D721Med (cell line): ENCODE measurements at regions not wholly inside any gene's neighbourhood (a gene's known extent, or its start where the extent isn't known, plus 50 kb on each side); places are given as distances from the start of the nearest gene placed in this dataset.

Source experiments
- DNase-seq: peaks from one replicate; pipeline ENCODE4 v3.0.0; 2011; ENCODE audit warnings: low spot score; ENCODE audit not compliant: insufficient read length
- FAIRE-seq: peaks from 2 replicates; lab custom pipeline; 2011; peaks lifted over from hg19 to GRCh38; lab: Jason Lieb, UNC
- CTCF ChIP-seq: IDR thresholded peaks from 2 replicates; pipeline ENCODE4 v1.5.1; 2012; ENCODE audit warnings: mild to moderate bottlenecking, control low read depth; ENCODE audit not compliant: insufficient read depth; ENCODE audit errors: missing control alignments

DNA sequence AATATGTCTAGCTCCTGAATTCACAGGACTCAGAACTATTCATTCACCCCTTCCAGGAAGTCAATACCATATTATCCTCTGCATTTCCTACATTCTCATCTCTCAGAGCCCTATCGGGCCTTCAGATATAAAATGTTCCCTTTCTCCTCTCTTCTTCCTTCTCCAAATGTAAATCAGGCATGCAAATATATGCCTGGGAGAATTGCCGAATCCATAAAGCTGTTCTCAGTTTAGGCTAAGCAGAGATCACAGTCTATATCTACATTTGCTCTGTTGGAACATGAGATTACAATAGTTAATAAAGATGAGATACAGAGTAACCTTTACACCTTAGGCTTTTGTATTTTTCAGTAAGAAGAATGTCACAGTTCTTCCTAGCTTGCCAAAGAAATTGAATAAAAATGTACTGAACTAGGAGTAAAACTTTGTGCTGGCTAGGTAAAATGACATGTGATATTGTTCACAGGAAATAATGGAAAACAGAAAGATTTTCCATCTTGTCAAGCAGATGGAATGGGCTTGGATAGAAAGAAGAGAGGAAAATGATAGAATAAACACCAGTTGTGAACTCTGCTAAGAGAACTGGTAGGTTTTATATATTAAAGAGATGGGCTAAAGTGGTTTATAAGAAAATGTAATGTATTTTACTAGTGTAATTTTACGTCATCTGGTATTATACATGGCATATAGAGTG lies 161.5 kb downstream of the NRIP1 start:
- FAIRE-seq (no peak), DNase-seq (no peak)
- TF ChIP-seq CTCF, result no peak

DNA sequence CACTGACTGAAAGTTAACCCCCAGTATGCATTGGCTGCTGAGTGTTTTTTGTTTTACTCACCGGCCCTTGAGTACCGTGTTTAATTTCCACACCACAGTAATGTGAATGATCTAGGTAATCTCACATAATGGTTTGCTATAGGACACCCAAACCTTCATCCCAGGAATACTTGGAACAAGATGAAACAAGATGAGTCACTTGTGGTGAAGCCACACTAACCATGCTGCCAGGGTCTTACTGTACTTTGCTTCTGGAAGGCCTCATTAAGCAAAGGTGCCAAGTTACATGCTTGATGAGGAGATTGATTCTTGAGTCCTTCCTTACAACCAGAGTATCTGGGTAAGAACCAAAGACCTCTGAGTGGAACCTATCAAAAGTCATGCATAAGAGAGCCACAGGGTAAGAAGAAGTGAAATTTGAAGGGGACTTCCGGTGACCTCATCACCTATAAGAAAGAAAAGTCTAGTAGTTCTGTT lies 163.3 kb downstream of the NRIP1 start:
- TF ChIP-seq CTCF, result no peak
- FAIRE-seq (no peak), DNase-seq (no peak)

- DNase-seq (no peak), FAIRE-seq (no peak)
- TF ChIP-seq CTCF, result no peak
These were observed 164.2 kb downstream of the NRIP1 start for GRCh38 chr21:14900611-14901010.

GRCh38 chr21:14900058-14900457 lies 164.7 kb downstream of the NRIP1 start:
- no peak for TF ChIP-seq CTCF
- no peak for FAIRE-seq
- no peak for DNase-seq

DNA sequence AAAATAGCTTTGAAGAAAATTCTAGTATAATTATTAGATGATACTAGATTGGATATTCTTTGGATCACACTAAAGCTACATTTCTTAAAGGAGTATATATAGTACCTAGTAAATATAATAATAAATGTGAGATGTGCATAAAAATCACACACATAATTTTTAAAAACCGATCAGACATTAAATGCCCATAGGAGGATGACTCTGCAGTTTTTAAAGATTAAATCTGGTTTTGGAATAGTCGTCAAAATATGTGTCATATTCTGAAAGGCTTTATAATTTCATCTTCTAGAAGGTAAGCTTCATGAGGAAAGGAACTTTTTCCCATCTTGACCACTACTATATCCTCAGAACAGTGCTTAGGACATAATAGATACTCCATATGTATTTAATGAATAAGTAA lies 169.0 kb downstream of the NRIP1 start:
- no peak for TF ChIP-seq CTCF
- DNase-seq (no peak), FAIRE-seq (no peak)

DNA sequence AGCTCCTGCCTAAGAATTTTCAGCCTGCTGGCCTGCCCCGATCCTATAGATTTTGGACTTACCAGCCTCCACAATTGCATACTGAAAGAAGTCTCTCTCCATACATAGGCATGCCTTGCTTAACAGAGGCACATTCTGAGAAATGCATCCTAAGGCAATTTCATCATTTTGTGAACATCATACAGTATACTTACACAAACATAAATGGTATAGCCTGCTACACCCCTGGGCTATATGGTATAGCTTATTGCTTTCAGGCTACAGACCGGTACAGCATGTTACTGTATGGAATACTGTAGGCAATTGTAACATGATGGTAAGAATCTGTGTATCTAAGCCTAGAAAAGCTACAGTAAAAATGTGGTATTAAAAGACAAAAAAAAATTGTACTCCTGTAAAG lies 174.7 kb downstream of the NRIP1 start:
- FAIRE-seq, result peak; percentile 6
- no peak for TF ChIP-seq CTCF

GRCh38 chr21:14889080-14889810 lies 175.6 kb downstream of the NRIP1 start:
- FAIRE-seq (no peak), DNase-seq (no peak)
- no peak for TF ChIP-seq CTCF

More for the DNA sequence above, 174.7 kb downstream of the NRIP1 start:
- DNase-seq, result no peak
